HepG2 (cell line): ENCODE measurements at regions not wholly inside any gene's neighbourhood (a gene's known extent, or its start where the extent isn't known, plus 50 kb on each side); places are given as distances from the start of the nearest gene placed in this dataset.

ENCODE experiments used
- ARHGAP35 ChIP-seq: sonication (generic); formaldehyde crosslinking; IDR thresholded peaks from 2 replicates; pipeline ENCODE4 v1.9.0; 2022; ENCODE audit warnings: mild to moderate bottlenecking, inconsistent platforms, moderate library complexity, missing genetic modification reagents, borderline replicate concordance
- CTCF ChIP-seq: sonication (generic); formaldehyde crosslinking; IDR thresholded peaks from 2 replicates; pipeline ENCODE4 v1.5.0; 2020; ENCODE audit warnings: mild to moderate bottlenecking, missing genetic modification reagents, moderate library complexity
- GABPA ChIP-seq, 2 experiments: IDR thresholded peaks; 2 replicates each; pipeline ENCODE4 v1.6.1; 2011 to 2016; ENCODE audit warnings: low read depth in 2 of 2, low read length in 1 of 2, missing biosample characterization in 1 of 2, missing genetic modification characterization in 1 of 2
- HDAC1 ChIP-seq: sonication (generic); formaldehyde crosslinking; IDR thresholded peaks from 2 replicates; pipeline ENCODE4 v1.5.1; 2020; ENCODE audit warnings: mild to moderate bottlenecking, missing genetic modification reagents
- HNRNPLL ChIP-seq: fragments of 200-400 bp; formaldehyde crosslinking; IDR thresholded peaks from 2 replicates; pipeline ENCODE4 v1.6.1; 2017; ENCODE audit warnings: mild to moderate bottlenecking, low read depth, low read length; ENCODE audit not compliant: poor library complexity, severe bottlenecking
- IKZF1 ChIP-seq: fragments of 450-650 bp; IDR thresholded peaks from 2 replicates; pipeline ENCODE4 v1.7.1; 2016
- NFKB2 ChIP-seq: sonication (generic); formaldehyde crosslinking; IDR thresholded peaks from 2 replicates; pipeline ENCODE4 v1.4.0; 2020; ENCODE audit warnings: missing genetic modification reagents, borderline replicate concordance
- ZNF124 ChIP-seq: sonication (generic); formaldehyde crosslinking; IDR thresholded peaks from 2 replicates; pipeline ENCODE4 v1.4.0; 2020; ENCODE audit warnings: missing genetic modification reagents

DNA sequence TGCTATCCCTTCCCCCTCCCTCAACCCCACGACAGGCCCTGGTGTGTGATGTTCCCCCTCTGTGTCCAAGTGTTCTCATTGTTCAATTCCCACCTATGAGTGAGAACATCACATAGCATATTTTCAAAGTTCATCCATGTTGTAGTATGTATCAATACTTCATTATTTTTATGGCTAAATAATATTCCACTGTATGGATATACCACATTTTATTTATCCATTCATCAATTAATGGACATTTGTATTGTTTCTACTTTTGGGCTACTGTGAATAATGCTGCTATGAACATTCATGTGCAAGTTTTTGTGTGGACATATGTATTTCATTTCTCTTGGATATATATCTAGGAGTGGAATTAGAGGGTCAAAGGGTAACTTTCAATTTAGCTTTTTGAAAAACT is 58.7 kb upstream of the ARMC2 start:
- TF ChIP-seq GABPA (IDR thresholded peaks at IDR 0.05; ENCODE audit: low read depth, low read length): no peak
- no peak for TF ChIP-seq GABPA (CRISPR knock-in tag; IDR thresholded peaks at IDR 0.05; ENCODE audit: low read depth)
- TF ChIP-seq NFKB2 (CRISPR knock-in tag): no peak
- TF ChIP-seq ARHGAP35 (CRISPR knock-in tag): no peak
- no peak for TF ChIP-seq CTCF (CRISPR knock-in tag)
- no peak for TF ChIP-seq ZNF124 (CRISPR knock-in tag)
- no peak for TF ChIP-seq HDAC1 (CRISPR knock-in tag)
- TF ChIP-seq IKZF1: no peak
- TF ChIP-seq HNRNPLL: no peak
